Keratinocyte (primary cell): ENCODE measurements at regions not wholly inside any gene's neighbourhood (a gene's known extent, or its start where the extent isn't known, plus 50 kb on each side); places are given as distances from the start of the nearest gene placed in this dataset.

Experiments
- DNase-seq: peaks from one replicate; pipeline ENCODE4 v3.0.0-alpha.2; 2011; ENCODE audit warnings: low read depth, missing footprints, low spot score
- FAIRE-seq: peaks from 2 replicates; lab custom pipeline; 2011; peaks lifted over from hg19 to GRCh38; lab: Jason Lieb, UNC
- H2AFZ ChIP-seq: 2 replicates; pipeline ENCODE4 v1.6.0; 2012; ENCODE audit warnings: low read length, control low read depth, inconsistent platforms; ENCODE audit not compliant: control insufficient read depth
- H3K27ac ChIP-seq: 2 replicates; pipeline ENCODE4 v1.5.1; 2011; ENCODE audit warnings: low read length; ENCODE audit not compliant: control insufficient read depth, insufficient read depth
- H3K27me3 ChIP-seq: 3 replicates; pipeline ENCODE4 v1.6.0; 2011; ENCODE audit warnings: low read length; ENCODE audit not compliant: control insufficient read depth, insufficient read depth; ENCODE audit errors: extremely low read depth
- H3K36me3 ChIP-seq, 2 experiments: 2 replicates in 1 of 2; 3 replicates in 1 of 2; pipeline ENCODE4 v1.5.1; 2011; ENCODE audit warnings: low read length in 2 of 2, mild to moderate bottlenecking in 1 of 2; ENCODE audit not compliant: control insufficient read depth in 2 of 2, insufficient read depth in 2 of 2; ENCODE audit errors: extremely low read depth in 1 of 2
- H3K4me1 ChIP-seq: 3 replicates; pipeline ENCODE4 v1.5.1; 2011; ENCODE audit warnings: low read length; ENCODE audit not compliant: control insufficient read depth, insufficient read depth; ENCODE audit errors: extremely low read depth
- H3K4me2 ChIP-seq: 3 replicates; pipeline ENCODE4 v1.6.0; 2011; ENCODE audit warnings: low read depth, low read length; ENCODE audit not compliant: control insufficient read depth, insufficient read depth; ENCODE audit errors: extremely low read depth
- H3K4me3 ChIP-seq, 3 experiments: fragments of 200-600 bp in 1 of 3; sonication (generic) in 1 of 3; 2 replicates in 2 of 3; 3 replicates in 1 of 3; pipeline ENCODE4 v1.5.1; 2011 to 2016; ENCODE audit warnings: low read length in 3 of 3, mild to moderate bottlenecking in 3 of 3, control low read depth in 2 of 3, inconsistent platforms in 1 of 3, low read depth in 1 of 3, mixed read lengths in 1 of 3, mixed run types in 1 of 3, moderate library complexity in 1 of 3; ENCODE audit not compliant: control insufficient read depth in 2 of 3, insufficient read depth in 2 of 3; ENCODE audit errors: extremely low read depth in 1 of 3
- H3K79me2 ChIP-seq: 2 replicates; pipeline ENCODE4 v1.6.0; 2012; ENCODE audit warnings: low read length; ENCODE audit not compliant: control insufficient read depth, insufficient read depth
- H3K9ac ChIP-seq: 3 replicates; pipeline ENCODE4 v1.6.0; 2011; ENCODE audit warnings: low read length; ENCODE audit not compliant: control insufficient read depth, insufficient read depth; ENCODE audit errors: extremely low read depth
- H3K9me1 ChIP-seq: 3 replicates; pipeline ENCODE4 v1.6.0; 2011; ENCODE audit warnings: low read length; ENCODE audit not compliant: control insufficient read depth, insufficient read depth; ENCODE audit errors: extremely low read depth
- H3K9me3 ChIP-seq: 2 replicates; pipeline ENCODE4 v1.5.1; 2012; ENCODE audit warnings: low read depth, low read length; ENCODE audit not compliant: control insufficient read depth
- H4K20me1 ChIP-seq: 3 replicates; pipeline ENCODE4 v1.6.0; 2011; ENCODE audit warnings: low read length; ENCODE audit not compliant: control insufficient read depth, insufficient read depth; ENCODE audit errors: extremely low read depth
- EZH2 ChIP-seq: IDR thresholded peaks from one replicate; pipeline ENCODE4 v1.6.1; 2012; ENCODE audit warnings: inconsistent platforms, mild to moderate bottlenecking, low read length, moderate library complexity
- dilution Hi-C: fragments of 300-500 bp; cut with MboI; formaldehyde crosslinking; loops from one replicate; pipeline ENCODE4 v1.7.0; 2020; ENCODE audit warnings: low sequenced_read_pairs; ENCODE audit not compliant: extremely low pct_ligation_motif_present
- TF ChIP-seq, protein P1 (sequence below), 3 experiments: IDR thresholded peaks in 1 of 3; conservative IDR thresholded peaks in 1 of 3; optimal IDR thresholded peaks in 1 of 3; 2 replicates in 2 of 3; 3 replicates in 1 of 3; pipeline versions ENCODE3 to v1.5.1; 2011; ENCODE audit warnings: low read length in 3 of 3, mild to moderate bottlenecking in 3 of 3, moderate library complexity in 2 of 3, control low read depth in 1 of 3, inconsistent platforms in 1 of 3; ENCODE audit not compliant: insufficient read depth in 2 of 3; ENCODE audit errors: extremely low read depth in 1 of 3

- Histone ChIP-seq H3K27ac (no peak overlapping the region), H4K20me1 (no peaks in the 10 kb centered on the region), H3K9me1 (no peaks in the 10 kb centered on the region), H3K4me1 (no peaks in the 10 kb centered on the region), H3K4me2 (peak overlapping the region; percentile 10), H3K9ac (no peak overlapping the region), H3K36me3 (no peaks in the 10 kb centered on the region), H3K27me3 (no peaks in the 10 kb centered on the region), H2AFZ (peak overlapping the region; percentile 22), H3K4me3 (no peak overlapping the region), H3K9me3 (no peaks in the 10 kb centered on the region), H3K79me2 (no peaks in the 10 kb centered on the region)
- TF ChIP-seq EZH2, result no peak
- TF ChIP-seq, protein P1, sequence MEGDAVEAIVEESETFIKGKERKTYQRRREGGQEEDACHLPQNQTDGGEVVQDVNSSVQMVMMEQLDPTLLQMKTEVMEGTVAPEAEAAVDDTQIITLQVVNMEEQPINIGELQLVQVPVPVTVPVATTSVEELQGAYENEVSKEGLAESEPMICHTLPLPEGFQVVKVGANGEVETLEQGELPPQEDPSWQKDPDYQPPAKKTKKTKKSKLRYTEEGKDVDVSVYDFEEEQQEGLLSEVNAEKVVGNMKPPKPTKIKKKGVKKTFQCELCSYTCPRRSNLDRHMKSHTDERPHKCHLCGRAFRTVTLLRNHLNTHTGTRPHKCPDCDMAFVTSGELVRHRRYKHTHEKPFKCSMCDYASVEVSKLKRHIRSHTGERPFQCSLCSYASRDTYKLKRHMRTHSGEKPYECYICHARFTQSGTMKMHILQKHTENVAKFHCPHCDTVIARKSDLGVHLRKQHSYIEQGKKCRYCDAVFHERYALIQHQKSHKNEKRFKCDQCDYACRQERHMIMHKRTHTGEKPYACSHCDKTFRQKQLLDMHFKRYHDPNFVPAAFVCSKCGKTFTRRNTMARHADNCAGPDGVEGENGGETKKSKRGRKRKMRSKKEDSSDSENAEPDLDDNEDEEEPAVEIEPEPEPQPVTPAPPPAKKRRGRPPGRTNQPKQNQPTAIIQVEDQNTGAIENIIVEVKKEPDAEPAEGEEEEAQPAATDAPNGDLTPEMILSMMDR (optimal IDR thresholded peaks at IDR 0.05 in 1 of 3, IDR thresholded peaks at IDR 0.05 in 1 of 3, conservative IDR thresholded peaks at IDR 0.05 in 1 of 3; ENCODE audit: extremely low read depth in 1 of 3, insufficient read depth in 2 of 3, low read length in 3 of 3), result no peak
- DNase-seq, result no peak
- dilution Hi-C loops, result no loop called here
- no peak for FAIRE-seq
Measured at GRCh38 chr13:34542321-34542720, 399.7 kb upstream of the NBEA start.

- dilution Hi-C loops, result no loop called here
- FAIRE-seq, result no peak
- no peaks in the 10 kb centered on the region for H3K9me3 ChIP-seq
Measured at GRCh38 chr13:34543836-34544235, 398.2 kb upstream of the NBEA start.

More at GRCh38 chr13:34543836-34544235, 398.2 kb upstream of the NBEA start:
- Histone ChIP-seq H3K36me3 (no peaks in the 10 kb centered on the region), H4K20me1 (no peaks in the 10 kb centered on the region), H3K27ac (no peak overlapping the region), H2AFZ (no peak overlapping the region), H3K4me3 (no peak overlapping the region), H3K9ac (no peak overlapping the region), H3K79me2 (no peaks in the 10 kb centered on the region), H3K27me3 (no peaks in the 10 kb centered on the region), H3K9me1 (no peaks in the 10 kb centered on the region), H3K4me1 (no peaks in the 10 kb centered on the region), H3K4me2 (no peak overlapping the region)
- TF ChIP-seq, protein P1 (optimal IDR thresholded peaks at IDR 0.05 in 1 of 3, IDR thresholded peaks at IDR 0.05 in 1 of 3, conservative IDR thresholded peaks at IDR 0.05 in 1 of 3; ENCODE audit: extremely low read depth in 1 of 3, insufficient read depth in 2 of 3, low read length in 3 of 3), result no peak
- no peak for TF ChIP-seq EZH2
- no peak for DNase-seq
